IgD-negative memory B cell (primary cell): ENCODE measurements at regions not wholly inside any gene's neighbourhood (a gene's known extent, or its start where the extent isn't known, plus 50 kb on each side); places are given as distances from the start of the nearest gene placed in this dataset.
"Not testable (repeated sequence)": the region's sequence is repeated elsewhere in the genome, so short reads cannot be mapped to it uniquely, and the experiment has no call there.

Experiments used
- H3K27ac Mint-ChIP-seq, 3 donors: one replicate each; pipeline ENCODE4 v1.8.0; 2020 to 2022; ENCODE audit warnings: mild to moderate bottlenecking in 3 of 3, mixed read lengths in 3 of 3, moderate library complexity in 1 of 3
- H3K27me3 Mint-ChIP-seq: one replicate; pipeline ENCODE4 v1.8.0; 2021; ENCODE audit warnings: mixed read lengths
- H3K36me3 Mint-ChIP-seq: one replicate; pipeline ENCODE4 v1.8.0; 2020; ENCODE audit warnings: mild to moderate bottlenecking, mixed read lengths
- H3K4me1 Mint-ChIP-seq, 3 donors: one replicate each; pipeline ENCODE4 v1.8.0; 2020 to 2022; ENCODE audit warnings: mixed read lengths in 3 of 3, mild to moderate bottlenecking in 1 of 3
- H3K4me3 Mint-ChIP-seq, 4 donors: one replicate each; pipeline ENCODE4 v1.8.0; 2020 to 2022; ENCODE audit warnings: mild to moderate bottlenecking in 4 of 4, mixed read lengths in 4 of 4, moderate library complexity in 3 of 4
- H3K9me3 Mint-ChIP-seq, 3 donors: one replicate each; pipeline ENCODE4 v1.8.0; 2020 to 2021; ENCODE audit warnings: mixed read lengths in 3 of 3, mild to moderate bottlenecking in 1 of 3

- H3K27ac Mint-ChIP-seq, H3K9me3 Mint-ChIP-seq, H3K36me3 Mint-ChIP-seq, H3K4me1 Mint-ChIP-seq, H3K4me3 Mint-ChIP-seq: not testable (repeated sequence)
- H3K27me3 Mint-ChIP-seq = peaks cover 40% of the 10 kb centered on the region
Observed at GRCh38 chr16:88263681-88264287, 119.0 kb upstream of the ZNF469 start.

GRCh38 chr16:88264641-88265285, 118.0 kb upstream of the ZNF469 start:
- no peak overlapping the region for H3K27ac Mint-ChIP-seq
- H3K4me1 Mint-ChIP-seq = peaks cover 0 to 2% (median 0%) of the 10 kb centered on the region in 3 donors
- no peaks in the 10 kb centered on the region for H3K9me3 Mint-ChIP-seq
- no peaks in the 10 kb centered on the region for H3K36me3 Mint-ChIP-seq
- no peak overlapping the region for H3K4me3 Mint-ChIP-seq
- H3K27me3 Mint-ChIP-seq = peaks cover 38% of the 10 kb centered on the region

GRCh38 chr16:88265286-88265938, 117.3 kb upstream of the ZNF469 start:
- not testable (repeated sequence) for H3K36me3 Mint-ChIP-seq

GRCh38 chr16:88266036-88266435, 116.7 kb upstream of the ZNF469 start:
- not testable (repeated sequence) for H3K36me3 Mint-ChIP-seq, H3K27ac Mint-ChIP-seq, H3K4me3 Mint-ChIP-seq, H3K9me3 Mint-ChIP-seq, H3K4me1 Mint-ChIP-seq
- H3K27me3 Mint-ChIP-seq = peaks cover 34% of the 10 kb centered on the region

More at GRCh38 chr16:88265286-88265938, 117.3 kb upstream of the ZNF469 start:
- Mint-ChIP-seq H3K27me3 (peaks cover 36% of the 10 kb centered on the region), H3K4me3 (peak overlapping the region in 1 of 4 donors; percentile 47)
- H3K9me3 Mint-ChIP-seq, H3K4me1 Mint-ChIP-seq, H3K27ac Mint-ChIP-seq: not testable (repeated sequence)

GRCh38 chr16:88266935-88267551, 115.7 kb upstream of the ZNF469 start:
- H3K4me1 Mint-ChIP-seq, H3K4me3 Mint-ChIP-seq, H3K27ac Mint-ChIP-seq, H3K36me3 Mint-ChIP-seq, H3K9me3 Mint-ChIP-seq: not testable (repeated sequence)
- H3K27me3 Mint-ChIP-seq = peaks cover 33% of the 10 kb centered on the region

DNA sequence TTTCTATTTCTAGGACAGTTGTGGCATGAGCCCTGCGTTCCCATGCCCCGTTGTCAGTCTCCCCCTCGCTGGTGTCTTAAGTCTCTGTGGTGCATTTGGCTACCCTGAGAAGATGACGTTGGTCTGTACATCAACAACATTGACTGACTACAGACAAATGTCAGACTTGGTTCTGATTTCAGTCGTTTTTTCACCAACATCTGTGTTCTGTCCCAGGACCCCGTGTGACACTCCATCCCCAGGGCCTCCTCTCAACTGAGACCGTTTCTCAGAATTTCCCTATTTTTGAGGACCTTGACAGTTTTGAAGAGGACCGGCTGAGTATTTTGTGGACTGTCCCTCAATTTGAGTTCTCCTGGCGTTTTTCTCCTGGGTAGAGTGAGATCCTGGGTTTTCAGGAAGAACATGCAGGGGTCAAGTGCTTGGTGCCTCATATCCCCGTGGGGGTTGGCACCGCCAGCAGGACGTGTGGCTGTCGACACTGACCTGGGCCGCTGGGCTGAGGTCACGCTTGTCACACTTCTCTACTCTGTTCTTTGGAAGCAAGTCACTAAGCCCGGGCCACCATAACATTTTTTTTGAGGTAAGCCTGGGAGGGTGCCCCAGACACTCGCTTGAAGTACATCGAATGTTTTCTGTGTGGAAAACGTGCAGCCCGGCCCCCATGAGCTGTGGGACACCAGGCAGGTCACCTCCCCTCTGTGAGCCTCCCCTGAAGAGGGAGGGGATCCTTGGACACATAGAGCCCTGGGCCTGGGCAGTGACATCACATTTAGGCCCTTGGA, 114.4 kb upstream of the ZNF469 start:
- not testable (repeated sequence) for H3K4me1 Mint-ChIP-seq, H3K4me3 Mint-ChIP-seq, H3K36me3 Mint-ChIP-seq, H3K27ac Mint-ChIP-seq, H3K9me3 Mint-ChIP-seq
- peaks cover 27% of the 10 kb centered on the region for H3K27me3 Mint-ChIP-seq

GRCh38 chr16:88270171-88270790, 112.5 kb upstream of the ZNF469 start:
- H3K9me3 Mint-ChIP-seq, H3K4me1 Mint-ChIP-seq, H3K36me3 Mint-ChIP-seq, H3K4me3 Mint-ChIP-seq, H3K27ac Mint-ChIP-seq: not testable (repeated sequence)
- peaks cover 21% of the 10 kb centered on the region for H3K27me3 Mint-ChIP-seq

DNA sequence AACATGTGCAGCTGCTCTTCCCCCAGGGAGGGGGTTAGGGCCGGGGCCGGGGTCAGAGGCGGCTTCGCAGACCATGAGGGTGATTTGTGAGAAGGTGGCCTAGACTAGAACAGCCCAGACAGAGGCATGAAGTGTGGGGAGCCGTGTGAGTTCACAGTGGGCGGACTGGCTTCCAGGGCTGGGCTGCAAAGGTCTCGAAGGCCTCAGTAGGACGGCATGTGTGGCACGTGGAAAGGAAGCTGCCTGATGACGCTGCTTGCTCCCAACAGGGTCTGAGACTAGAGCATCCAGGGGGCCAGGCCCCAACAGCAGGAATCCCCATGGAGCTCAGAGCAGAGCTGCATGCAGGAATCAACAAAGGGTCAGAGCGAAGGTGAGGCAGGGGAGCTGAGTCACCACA, 111.5 kb upstream of the ZNF469 start:
- H3K36me3 Mint-ChIP-seq, H3K9me3 Mint-ChIP-seq, H3K27ac Mint-ChIP-seq, H3K4me1 Mint-ChIP-seq: not testable (repeated sequence)
- Mint-ChIP-seq H3K27me3 (peaks cover 19% of the 10 kb centered on the region), H3K4me3 (peak overlapping the region in 1 of 4 donors; percentile 35)

GRCh38 chr16:88271776-88272175, 111.0 kb upstream of the ZNF469 start:
- not testable (repeated sequence) for H3K4me3 Mint-ChIP-seq, H3K36me3 Mint-ChIP-seq, H3K9me3 Mint-ChIP-seq, H3K4me1 Mint-ChIP-seq
- H3K27me3 Mint-ChIP-seq = peaks cover 14% of the 10 kb centered on the region
- H3K27ac Mint-ChIP-seq = peak overlapping the region in 1 of 3 donors; percentile 17

DNA sequence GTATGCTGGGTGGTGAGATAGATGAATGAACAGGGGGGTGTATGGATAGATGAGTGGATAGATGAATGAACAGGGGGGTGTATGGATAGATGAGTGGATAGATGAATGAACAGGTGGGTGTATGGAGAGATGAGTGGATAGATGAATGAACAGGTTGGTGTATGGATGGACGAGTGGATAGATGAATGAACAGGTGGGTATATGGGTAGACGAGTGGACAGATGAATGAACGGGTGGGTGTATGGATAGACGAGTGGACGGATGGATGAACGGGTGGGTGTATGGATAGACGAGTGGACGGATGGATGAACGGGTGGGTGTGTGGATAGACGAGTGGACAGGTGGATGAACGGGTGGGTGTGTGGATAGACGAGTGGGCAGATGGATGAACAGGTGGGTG, 110.3 kb upstream of the ZNF469 start:
- H3K4me1 Mint-ChIP-seq, H3K36me3 Mint-ChIP-seq, H3K27me3 Mint-ChIP-seq, H3K4me3 Mint-ChIP-seq, H3K9me3 Mint-ChIP-seq, H3K27ac Mint-ChIP-seq: not testable (repeated sequence)

GRCh38 chr16:88274126-88274750, 108.5 kb upstream of the ZNF469 start:
- H3K27me3 Mint-ChIP-seq, H3K36me3 Mint-ChIP-seq, H3K9me3 Mint-ChIP-seq, H3K4me1 Mint-ChIP-seq, H3K4me3 Mint-ChIP-seq, H3K27ac Mint-ChIP-seq: not testable (repeated sequence)

GRCh38 chr16:88274847-88275246, 107.9 kb upstream of the ZNF469 start:
- Mint-ChIP-seq H3K36me3 (no peaks in the 10 kb centered on the region), H3K4me3 (no peak overlapping the region), H3K27me3 (peaks cover 4% of the 10 kb centered on the region), H3K4me1 (peaks cover 0 to 2% (median 0%) of the 10 kb centered on the region in 3 donors), H3K9me3 (peaks cover 0 to 3% (median 0%) of the 10 kb centered on the region in 3 donors), H3K27ac (no peak overlapping the region)

DNA sequence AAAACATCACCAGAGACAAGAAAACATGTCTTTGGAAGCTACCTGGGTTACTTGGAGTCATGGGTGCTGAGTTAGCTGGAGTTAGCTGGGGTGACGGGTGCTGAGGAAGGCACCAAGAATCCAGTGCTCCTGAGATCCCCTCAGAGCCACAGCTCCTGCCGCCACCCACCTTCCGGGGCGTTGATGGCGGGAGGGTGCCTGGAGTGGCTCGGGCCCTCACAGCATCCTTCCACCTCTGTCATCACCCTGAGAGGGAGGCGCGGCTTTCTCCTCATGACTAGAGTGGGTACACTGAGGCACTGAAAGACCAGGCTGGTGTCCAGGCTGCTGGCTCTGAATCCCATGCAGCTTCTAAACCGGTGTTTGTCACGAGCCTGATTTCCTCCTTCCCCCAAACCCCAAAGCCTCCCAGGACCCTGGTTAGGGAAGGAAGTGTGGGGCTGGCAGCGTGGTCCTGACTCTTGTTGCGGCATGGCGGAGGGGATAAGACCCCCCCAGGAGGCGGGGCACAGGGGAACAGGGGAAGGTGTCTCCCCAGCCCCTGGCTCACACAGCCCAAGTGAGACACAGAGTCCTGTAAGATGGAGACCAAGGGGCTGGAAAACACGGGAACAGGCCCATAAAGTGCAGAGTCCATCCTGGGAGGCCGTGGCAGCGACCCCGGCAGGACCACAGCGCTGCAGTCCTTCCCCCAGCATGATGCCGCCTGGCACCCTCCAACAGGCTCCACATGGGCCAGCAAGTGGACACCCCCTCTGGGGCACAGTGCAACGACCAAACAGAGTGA, 107.2 kb upstream of the ZNF469 start:
- not testable (repeated sequence) for H3K4me1 Mint-ChIP-seq, H3K27ac Mint-ChIP-seq, H3K27me3 Mint-ChIP-seq, H3K4me3 Mint-ChIP-seq, H3K36me3 Mint-ChIP-seq, H3K9me3 Mint-ChIP-seq

- H3K4me1 Mint-ChIP-seq, H3K27ac Mint-ChIP-seq, H3K36me3 Mint-ChIP-seq, H3K9me3 Mint-ChIP-seq, H3K27me3 Mint-ChIP-seq: not testable (repeated sequence)
- peak overlapping the region in 1 of 4 donors; percentile 54 for H3K4me3 Mint-ChIP-seq
Observed at GRCh38 chr16:88276123-88276588, 106.6 kb upstream of the ZNF469 start.
